ENCODE measurements at regions not wholly inside any gene's neighbourhood (a gene's known extent, or its start where the extent isn't known, plus 50 kb on each side); places are given as distances from the start of the nearest gene placed in this dataset.

DNA sequence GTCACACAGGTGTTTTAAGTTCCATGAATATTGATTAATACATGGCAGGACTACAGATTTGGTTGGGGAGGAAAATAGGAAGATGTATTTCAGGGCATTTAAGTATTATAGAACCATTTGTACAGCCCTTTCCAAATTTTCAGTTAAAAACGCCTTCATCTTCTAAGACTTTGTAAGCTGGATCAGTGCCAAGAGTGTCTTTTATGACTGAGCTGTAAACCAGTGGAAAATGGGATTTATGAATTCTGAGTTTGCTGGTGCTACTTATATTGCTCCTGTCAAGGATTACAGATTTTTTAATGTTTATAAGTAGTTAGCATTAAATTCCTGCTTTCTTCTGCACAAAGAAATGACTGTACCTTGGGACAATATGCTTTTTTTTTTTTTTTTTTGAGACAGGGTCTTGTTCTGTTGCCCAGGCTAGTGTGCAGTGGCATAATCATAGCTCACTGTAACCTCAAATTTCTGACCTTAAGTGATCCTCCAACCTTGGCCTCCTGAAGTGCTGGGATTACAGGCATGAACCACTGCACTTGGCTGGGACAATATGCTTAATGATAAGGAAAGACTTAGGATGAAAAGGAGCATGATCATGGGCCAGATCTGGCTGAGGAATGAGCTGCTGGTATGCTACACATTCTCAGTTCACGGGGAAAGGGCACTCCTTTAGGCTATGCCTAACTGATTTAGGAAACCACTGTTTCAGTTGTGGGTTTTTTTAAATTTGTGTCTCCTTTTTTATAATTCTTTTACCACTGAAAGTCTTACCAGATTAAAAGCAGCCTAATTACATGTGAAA lies 113.6 kb upstream of the MTNR1B start:
- Histone ChIP-seq H3K27me3 (no peaks in the 10 kb centered on the region), H3K27ac (no peak overlapping the region), H3K4me3 (no peak overlapping the region), H3K4me1 (no peaks in the 10 kb centered on the region), H3K9me3 (no peaks in the 10 kb centered on the region), H3K36me3 (no peaks in the 10 kb centered on the region)
- ATAC-seq (no peak), DNase-seq (no peak)
- TF ChIP-seq POLR2A (IDR thresholded peaks at IDR 0.05), result no peak
- TF ChIP-seq, protein P1, sequence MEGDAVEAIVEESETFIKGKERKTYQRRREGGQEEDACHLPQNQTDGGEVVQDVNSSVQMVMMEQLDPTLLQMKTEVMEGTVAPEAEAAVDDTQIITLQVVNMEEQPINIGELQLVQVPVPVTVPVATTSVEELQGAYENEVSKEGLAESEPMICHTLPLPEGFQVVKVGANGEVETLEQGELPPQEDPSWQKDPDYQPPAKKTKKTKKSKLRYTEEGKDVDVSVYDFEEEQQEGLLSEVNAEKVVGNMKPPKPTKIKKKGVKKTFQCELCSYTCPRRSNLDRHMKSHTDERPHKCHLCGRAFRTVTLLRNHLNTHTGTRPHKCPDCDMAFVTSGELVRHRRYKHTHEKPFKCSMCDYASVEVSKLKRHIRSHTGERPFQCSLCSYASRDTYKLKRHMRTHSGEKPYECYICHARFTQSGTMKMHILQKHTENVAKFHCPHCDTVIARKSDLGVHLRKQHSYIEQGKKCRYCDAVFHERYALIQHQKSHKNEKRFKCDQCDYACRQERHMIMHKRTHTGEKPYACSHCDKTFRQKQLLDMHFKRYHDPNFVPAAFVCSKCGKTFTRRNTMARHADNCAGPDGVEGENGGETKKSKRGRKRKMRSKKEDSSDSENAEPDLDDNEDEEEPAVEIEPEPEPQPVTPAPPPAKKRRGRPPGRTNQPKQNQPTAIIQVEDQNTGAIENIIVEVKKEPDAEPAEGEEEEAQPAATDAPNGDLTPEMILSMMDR (IDR thresholded peaks at IDR 0.05), result no peak
- intact Hi-C loops (cut with DNase I), result no loop called here
- 58% methylated on average over 2 of the region's 2 CpGs for WGBS (ENCODE audit: insufficient coverage, low coverage, low lambda C conversion rate, missing lambda C conversion rate)

DNA sequence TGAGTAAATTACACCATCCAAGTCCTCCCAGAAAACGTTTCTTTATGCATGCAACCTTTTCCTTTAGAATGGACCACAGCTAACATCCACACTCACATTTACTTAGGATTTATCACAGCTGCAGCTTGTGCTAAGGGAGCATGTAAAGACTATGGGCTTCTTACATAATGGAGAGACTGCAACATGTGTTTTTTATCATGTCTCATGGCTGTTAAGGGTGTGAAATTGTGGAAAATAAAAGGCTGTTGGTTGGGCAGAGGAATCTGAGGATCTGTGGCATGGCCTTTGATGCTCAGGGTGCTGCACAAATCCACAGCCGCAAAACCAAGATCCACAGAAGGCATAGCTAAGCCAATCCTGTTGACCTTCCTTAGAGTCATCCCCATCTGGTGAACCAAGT lies 112.0 kb upstream of the MTNR1B start:
- 60% methylated on average over 2 of the region's 2 CpGs for WGBS (ENCODE audit: insufficient coverage, low coverage, low lambda C conversion rate, missing lambda C conversion rate)
- Histone ChIP-seq H3K27me3 (no peaks in the 10 kb centered on the region), H3K4me3 (no peak overlapping the region), H3K36me3 (no peaks in the 10 kb centered on the region), H3K27ac (no peak overlapping the region), H3K9me3 (no peaks in the 10 kb centered on the region), H3K4me1 (no peaks in the 10 kb centered on the region)
- no peak for TF ChIP-seq POLR2A (IDR thresholded peaks at IDR 0.05)
- TF ChIP-seq, protein P1 (IDR thresholded peaks at IDR 0.05), result no peak
- no peak for DNase-seq
- ATAC-seq, result no peak
- intact Hi-C loops (cut with DNase I), result no loop called here

DNA sequence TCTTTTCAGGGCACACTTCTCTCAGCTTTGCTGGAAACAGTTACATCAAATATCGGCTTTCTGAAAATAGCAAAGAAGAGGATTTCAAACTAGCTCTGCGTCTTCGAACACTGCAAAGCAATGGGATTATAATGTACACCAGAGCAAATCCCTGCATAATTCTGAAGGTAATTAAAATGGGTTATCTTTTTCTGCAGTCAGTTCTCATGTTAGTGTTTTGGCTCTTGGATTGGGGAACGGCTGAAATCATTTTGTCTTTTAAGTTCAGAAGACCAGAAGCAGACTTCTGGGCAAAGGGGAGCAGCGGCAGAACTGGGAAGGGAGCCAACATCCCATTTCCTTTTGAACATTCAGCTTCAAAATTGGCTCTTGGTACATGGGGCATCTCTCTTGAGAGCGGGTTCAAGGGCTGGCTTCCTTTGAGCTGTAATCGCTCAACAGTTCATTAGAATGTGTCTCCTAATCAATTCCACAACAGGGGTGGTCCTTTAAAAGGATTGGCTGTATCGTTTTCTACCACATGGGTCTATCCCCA lies 110.2 kb upstream of the MTNR1B start:
- 44% methylated on average over 8 of the region's 8 CpGs for WGBS (ENCODE audit: insufficient coverage, low coverage, low lambda C conversion rate, missing lambda C conversion rate)
- Histone ChIP-seq H3K27me3 (no peaks in the 10 kb centered on the region), H3K4me3 (no peak overlapping the region), H3K4me1 (no peaks in the 10 kb centered on the region), H3K9me3 (no peaks in the 10 kb centered on the region), H3K27ac (no peak overlapping the region), H3K36me3 (no peaks in the 10 kb centered on the region)
- DNase-seq, result no peak
- TF ChIP-seq POLR2A (IDR thresholded peaks at IDR 0.05), result no peak
- TF ChIP-seq, protein P1 (IDR thresholded peaks at IDR 0.05), result no peak
- ATAC-seq, result no peak
- intact Hi-C loops (cut with DNase I), result no loop called here

DNA sequence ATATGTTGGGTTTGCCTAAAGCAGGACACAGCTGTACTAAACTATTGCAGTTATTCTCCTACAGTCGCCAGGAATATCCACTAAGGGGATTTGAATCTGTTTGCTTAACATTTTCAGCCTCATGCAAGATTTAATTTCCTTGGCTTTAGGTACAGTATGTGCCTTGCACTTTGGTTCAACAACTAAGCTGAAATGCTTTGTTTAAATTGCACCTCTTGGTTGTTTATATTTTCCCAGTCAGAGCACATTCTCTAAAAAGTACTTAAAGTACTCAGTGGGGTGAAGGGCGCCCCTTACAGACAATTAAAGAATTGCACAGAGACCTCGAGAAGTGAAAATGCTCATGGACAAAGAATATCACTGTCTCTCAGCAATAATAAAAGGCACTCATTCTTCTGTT lies 107.8 kb upstream of the MTNR1B start:
- no peak for DNase-seq
- TF ChIP-seq, protein P1 (IDR thresholded peaks at IDR 0.05), result no peak
- TF ChIP-seq POLR2A (IDR thresholded peaks at IDR 0.05), result no peak
- H3K4me1 ChIP-seq, result no peaks in the 10 kb centered on the region
- no peaks in the 10 kb centered on the region for H3K27me3 ChIP-seq
- WGBS (ENCODE audit: insufficient coverage, low coverage, low lambda C conversion rate, missing lambda C conversion rate), result 46% methylated on average over 3 of the region's 3 CpGs
- H3K36me3 ChIP-seq, result no peaks in the 10 kb centered on the region
- H3K27ac ChIP-seq, result no peak overlapping the region
- H3K9me3 ChIP-seq, result no peaks in the 10 kb centered on the region
- H3K4me3 ChIP-seq, result no peak overlapping the region
- intact Hi-C loops (cut with DNase I), result no loop called here
- ATAC-seq, result no peak
